ENCODE measurements at regions not wholly inside any gene's neighbourhood (a gene's known extent, or its start where the extent isn't known, plus 50 kb on each side); places are given as distances from the start of the nearest gene placed in this dataset.

DNA sequence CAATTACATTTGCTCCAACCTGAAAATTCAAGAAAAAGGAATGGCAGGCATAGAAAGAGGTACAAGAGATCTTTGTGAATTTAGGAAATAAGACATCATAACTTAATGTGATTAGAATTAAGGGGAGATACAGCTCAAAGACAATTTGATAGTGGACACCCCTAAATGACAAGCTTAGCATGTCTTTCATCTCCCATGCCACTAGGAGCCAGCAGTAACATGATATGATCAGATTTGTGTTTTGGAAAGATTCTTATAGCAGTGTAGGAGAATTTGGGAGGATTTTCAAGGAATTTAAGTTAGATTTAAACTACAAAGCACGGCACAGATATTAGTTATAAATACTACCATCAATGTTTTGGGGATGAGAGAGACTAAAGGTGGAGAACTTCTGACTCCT is 340.8 kb downstream of the RDH14 start:
- TF ChIP-seq POLR2A (IDR thresholded peaks at IDR 0.05) (no peak), CTCF (IDR thresholded peaks at IDR 0.05) (no peak)
- DNase-seq = no peak
- H3K27me3 ChIP-seq = no peaks in the 10 kb centered on the region
- no peak overlapping the region for H3K27ac ChIP-seq
- no peaks in the 10 kb centered on the region for H3K4me1 ChIP-seq
- no peak overlapping the region for H3K4me3 ChIP-seq
- no peaks in the 10 kb centered on the region for H3K9me3 ChIP-seq
- intact Hi-C loops (cut with DNase I; ENCODE audit: low total_unique reads) = no loop called here
- no peaks in the 10 kb centered on the region for H3K36me3 ChIP-seq

- no peaks in the 10 kb centered on the region for H3K9me3 ChIP-seq
- intact Hi-C loops (cut with DNase I; ENCODE audit: low total_unique reads) = no loop called here
- TF ChIP-seq CTCF (IDR thresholded peaks at IDR 0.05) (no peak), POLR2A (IDR thresholded peaks at IDR 0.05) (no peak)
Observed at GRCh38 chr2:18218160-18218933, 339.9 kb downstream of the KCNS3 start.

DNA sequence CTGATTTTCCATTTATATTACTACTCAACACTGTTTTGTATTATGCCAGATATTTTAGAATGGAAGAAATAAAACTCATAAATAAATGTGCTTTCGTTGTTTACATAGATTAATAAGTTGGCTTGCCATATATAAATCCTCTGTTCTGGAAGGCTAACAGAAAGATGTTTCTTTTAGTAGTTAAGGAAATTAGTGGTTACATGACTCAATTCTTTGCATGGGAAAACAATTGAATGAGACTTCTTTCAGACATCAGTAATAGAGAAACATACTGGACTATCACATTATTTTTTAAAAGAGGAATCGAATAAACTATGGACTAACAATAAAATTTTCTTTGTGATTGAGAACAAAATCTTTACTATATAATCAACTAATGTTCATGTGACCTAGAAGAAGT is 336.5 kb downstream of the KCNS3 start:
- intact Hi-C loops (cut with DNase I; ENCODE audit: low total_unique reads) = no loop called here
- DNase-seq = no peak
- no peak for TF ChIP-seq CTCF (IDR thresholded peaks at IDR 0.05)
- TF ChIP-seq POLR2A (IDR thresholded peaks at IDR 0.05) = no peak
- no peaks in the 10 kb centered on the region for H3K4me1 ChIP-seq
- no peak overlapping the region for H3K4me3 ChIP-seq
- H3K27me3 ChIP-seq = no peaks in the 10 kb centered on the region
- H3K27ac ChIP-seq = no peak overlapping the region
- no peaks in the 10 kb centered on the region for H3K36me3 ChIP-seq
- no peaks in the 10 kb centered on the region for H3K9me3 ChIP-seq

More at GRCh38 chr2:18218160-18218933, 339.9 kb downstream of the KCNS3 start:
- Histone ChIP-seq H3K4me1 (no peaks in the 10 kb centered on the region), H3K27me3 (no peaks in the 10 kb centered on the region), H3K27ac (no peak overlapping the region), H3K4me3 (no peak overlapping the region), H3K36me3 (no peaks in the 10 kb centered on the region)
- DNase-seq = no peak

GRCh38 chr2:18213986-18214385 is 335.5 kb downstream of the KCNS3 start:
- TF ChIP-seq CTCF (IDR thresholded peaks at IDR 0.05) = no peak
- DNase-seq = no peak
- Histone ChIP-seq H3K27ac (no peak overlapping the region), H3K9me3 (no peaks in the 10 kb centered on the region), H3K4me1 (no peaks in the 10 kb centered on the region), H3K36me3 (no peaks in the 10 kb centered on the region), H3K27me3 (no peaks in the 10 kb centered on the region), H3K4me3 (no peak overlapping the region)
- intact Hi-C loops (cut with DNase I; ENCODE audit: low total_unique reads) = no loop called here

GRCh38 chr2:18209934-18210639 is 331.6 kb downstream of the KCNS3 start:
- TF ChIP-seq POLR2A (IDR thresholded peaks at IDR 0.05) (no peak), CTCF (IDR thresholded peaks at IDR 0.05) (no peak)

More at GRCh38 chr2:18209934-18210639, 331.6 kb downstream of the KCNS3 start:
- H3K4me3 ChIP-seq = no peak overlapping the region
- intact Hi-C loops (cut with DNase I; ENCODE audit: low total_unique reads) = no loop called here
- no peaks in the 10 kb centered on the region for H3K4me1 ChIP-seq
- no peaks in the 10 kb centered on the region for H3K9me3 ChIP-seq
- H3K36me3 ChIP-seq = no peaks in the 10 kb centered on the region
- H3K27ac ChIP-seq = no peak overlapping the region
- no peak for DNase-seq
- H3K27me3 ChIP-seq = no peaks in the 10 kb centered on the region
